SU-DHL-6 (cell line): ENCODE measurements at regions not wholly inside any gene's neighbourhood (a gene's known extent, or its start where the extent isn't known, plus 50 kb on each side); places are given as distances from the start of the nearest gene placed in this dataset.
A peak's percentile ranks its signal among the peaks of the same experiment; 100 is the strongest.
"Not testable (repeated sequence)": the region's sequence is repeated elsewhere in the genome, so short reads cannot be mapped to it uniquely, and the experiment has no call there.

Source experiments
- H2AFZ ChIP-seq: fragments of 200-600 bp; sonication (generic); 2 replicates; pipeline ENCODE4 v1.6.1; 2014; ENCODE audit warnings: low read depth, mild to moderate bottlenecking, moderate library complexity, mixed read lengths, antibody characterized with exemption, low read length; ENCODE audit not compliant: severe bottlenecking
- H3F3A ChIP-seq: fragments of 200-600 bp; shearing (Covaris generic); 2 replicates; pipeline ENCODE4 v1.6.0; 2016; ENCODE audit warnings: antibody characterized with exemption, mild to moderate bottlenecking; ENCODE audit not compliant: insufficient read depth
- H3K27ac ChIP-seq: fragments of 200-600 bp; sonication (generic); 2 replicates; pipeline ENCODE4 v1.5.1; 2016; ENCODE audit warnings: low read depth, mild to moderate bottlenecking, low read length, moderate library complexity, mixed read lengths
- H3K27me3 ChIP-seq: fragments of 200-600 bp; sonication (generic), shearing (Covaris generic); 2 replicates; pipeline ENCODE4 v1.6.0; 2014; ENCODE audit warnings: mild to moderate bottlenecking, low read length
- H3K36me3 ChIP-seq: fragments of 200-600 bp; sonication (generic); 2 replicates; pipeline ENCODE4 v1.6.1; 2014; ENCODE audit warnings: mild to moderate bottlenecking, low read length, mixed read lengths
- H3K4me2 ChIP-seq: fragments of 300-600, 200-600 bp; shearing (Covaris generic), sonication (generic); 2 replicates; pipeline ENCODE4 v1.6.0; 2014; ENCODE audit warnings: low read length, low read depth, mild to moderate bottlenecking; ENCODE audit not compliant: poor library complexity, severe bottlenecking
- H3K4me3 ChIP-seq: fragments of 200-600 bp; sonication (generic); 2 replicates; pipeline ENCODE4 v1.5.1; 2014; ENCODE audit warnings: antibody characterized with exemption, low read length, mild to moderate bottlenecking, mixed read lengths; ENCODE audit not compliant: insufficient read depth, poor library complexity, severe bottlenecking
- H3K79me2 ChIP-seq: fragments of 200-600 bp; sonication (generic); 2 replicates; pipeline ENCODE4 v1.6.1; 2014; ENCODE audit warnings: mild to moderate bottlenecking, low read length, moderate library complexity; ENCODE audit not compliant: insufficient read depth
- H3K9ac ChIP-seq: fragments of 200-600 bp; sonication (generic); 2 replicates; pipeline ENCODE4 v1.7.0; 2014; ENCODE audit warnings: mild to moderate bottlenecking, low read length
- H3K9me2 ChIP-seq: fragments of 200-600 bp; sonication (generic); replicated peaks from 2 replicates; pipeline ENCODE4 v1.6.1; 2014; ENCODE audit warnings: low read length; ENCODE audit not compliant: insufficient read depth
- H3K9me3 ChIP-seq: fragments of 200-600 bp; sonication (generic); 2 replicates; pipeline ENCODE4 v1.6.1; 2014; ENCODE audit warnings: low read length, mixed read lengths; ENCODE audit not compliant: insufficient read depth
- H4K20me1 ChIP-seq: fragments of 200-600 bp; sonication (generic); 2 replicates; pipeline ENCODE4 v1.6.1; 2014; ENCODE audit warnings: low read depth, mild to moderate bottlenecking, antibody characterized with exemption, low read length, moderate library complexity, mixed read lengths
- EZH2phosphoT487 ChIP-seq: fragments of 200-600 bp; sonication (generic), shearing (Covaris generic); conservative IDR thresholded peaks from 2 replicates; pipeline ENCODE4 v1.6.1; 2018; ENCODE audit warnings: mild to moderate bottlenecking, antibody characterized with exemption, low read length, moderate library complexity, mixed read lengths
- TF ChIP-seq, protein P1 (sequence below): fragments of 200-600 bp; sonication (generic); IDR thresholded peaks from one replicate; pipeline ENCODE4 v1.5.1; 2017; ENCODE audit warnings: antibody characterized with exemption, mild to moderate bottlenecking, low read length, moderate library complexity; ENCODE audit not compliant: insufficient read depth, poor library complexity, severe bottlenecking

DNA sequence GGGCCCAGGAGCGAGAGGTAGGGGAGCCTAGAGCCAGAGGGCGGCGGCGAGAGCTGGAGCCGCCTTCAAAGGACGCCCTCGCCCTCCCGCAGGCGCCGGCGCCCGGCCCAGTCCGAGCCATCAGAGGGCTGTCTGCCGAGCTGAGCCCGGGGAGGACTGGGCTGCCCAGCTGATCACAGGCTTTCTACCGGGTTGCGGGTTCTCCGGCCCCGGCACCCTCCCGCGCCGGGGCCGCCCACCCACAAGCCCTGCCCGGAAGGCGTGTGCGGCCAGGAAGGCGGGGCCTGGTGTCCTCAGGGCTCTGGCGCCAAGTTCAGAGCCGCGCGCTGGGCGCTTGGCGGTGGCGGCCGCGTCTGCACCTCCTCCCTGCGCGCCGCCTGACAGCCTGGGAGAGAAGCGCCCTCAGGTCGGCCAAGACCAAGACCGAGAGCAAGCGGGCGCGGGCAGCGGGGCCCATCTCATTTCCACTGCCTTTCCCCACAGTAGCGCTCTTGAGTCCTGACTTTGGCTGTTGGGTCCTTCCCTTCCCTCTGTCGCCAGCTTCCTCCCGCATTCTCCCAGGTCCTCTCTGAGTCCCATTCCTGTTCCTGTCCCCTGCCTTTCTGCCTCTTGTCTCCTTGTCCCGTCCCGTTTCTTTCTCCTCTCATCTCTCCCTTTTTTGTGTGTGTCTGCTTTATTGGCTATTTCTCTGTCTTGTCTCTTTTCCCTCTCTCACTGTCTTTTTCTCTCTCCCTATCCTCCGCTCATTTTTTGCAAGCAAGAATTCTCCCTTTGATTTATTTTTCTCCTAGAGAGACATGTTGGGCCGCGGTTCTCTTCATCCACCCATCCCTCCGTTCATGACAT is 60.6 kb upstream of the MSMB start:
- H3K4me3 ChIP-seq, result peak overlapping the region; percentile 14
- no peaks in the 10 kb centered on the region for H3K9me3 ChIP-seq
- H3K9me2 ChIP-seq, result no peaks in the 10 kb centered on the region
- H3F3A ChIP-seq, result no peaks in the 10 kb centered on the region
- H3K4me2 ChIP-seq, result peak overlapping the region; percentile 37
- no peak overlapping the region for H2AFZ ChIP-seq
- no peak overlapping the region for H3K27ac ChIP-seq
- no peak for TF ChIP-seq EZH2phosphoT487
- TF ChIP-seq, protein P1, sequence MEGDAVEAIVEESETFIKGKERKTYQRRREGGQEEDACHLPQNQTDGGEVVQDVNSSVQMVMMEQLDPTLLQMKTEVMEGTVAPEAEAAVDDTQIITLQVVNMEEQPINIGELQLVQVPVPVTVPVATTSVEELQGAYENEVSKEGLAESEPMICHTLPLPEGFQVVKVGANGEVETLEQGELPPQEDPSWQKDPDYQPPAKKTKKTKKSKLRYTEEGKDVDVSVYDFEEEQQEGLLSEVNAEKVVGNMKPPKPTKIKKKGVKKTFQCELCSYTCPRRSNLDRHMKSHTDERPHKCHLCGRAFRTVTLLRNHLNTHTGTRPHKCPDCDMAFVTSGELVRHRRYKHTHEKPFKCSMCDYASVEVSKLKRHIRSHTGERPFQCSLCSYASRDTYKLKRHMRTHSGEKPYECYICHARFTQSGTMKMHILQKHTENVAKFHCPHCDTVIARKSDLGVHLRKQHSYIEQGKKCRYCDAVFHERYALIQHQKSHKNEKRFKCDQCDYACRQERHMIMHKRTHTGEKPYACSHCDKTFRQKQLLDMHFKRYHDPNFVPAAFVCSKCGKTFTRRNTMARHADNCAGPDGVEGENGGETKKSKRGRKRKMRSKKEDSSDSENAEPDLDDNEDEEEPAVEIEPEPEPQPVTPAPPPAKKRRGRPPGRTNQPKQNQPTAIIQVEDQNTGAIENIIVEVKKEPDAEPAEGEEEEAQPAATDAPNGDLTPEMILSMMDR, result no peak
- peak overlapping the region; percentile 19; the same call in 1 of the 2 replicates for H3K9ac ChIP-seq
- no peaks in the 10 kb centered on the region for H3K79me2 ChIP-seq
- no peaks in the 10 kb centered on the region for H3K27me3 ChIP-seq
- H3K36me3 ChIP-seq, result no peaks in the 10 kb centered on the region
- no peaks in the 10 kb centered on the region for H4K20me1 ChIP-seq

DNA sequence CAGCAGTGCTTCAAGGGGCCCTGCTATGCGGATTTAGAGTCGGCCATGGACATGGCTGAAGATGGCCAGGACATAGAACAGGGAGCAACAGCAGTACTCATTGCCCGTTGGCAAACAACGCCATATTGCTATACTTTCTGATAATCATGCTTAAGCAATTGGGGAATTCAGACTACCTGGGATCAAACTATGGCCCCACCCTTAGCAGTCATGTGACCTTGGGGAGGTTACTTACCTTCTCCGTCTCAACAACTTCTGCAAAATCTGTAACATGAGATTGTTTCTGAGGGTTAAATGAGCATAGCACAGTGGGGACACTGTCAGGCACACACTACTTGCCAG is 62.1 kb upstream of the MSMB start:
- not testable (repeated sequence) for H3K27ac ChIP-seq, H3K27me3 ChIP-seq, H3K4me2 ChIP-seq, H3K4me3 ChIP-seq, H2AFZ ChIP-seq, H3K9me2 ChIP-seq, H4K20me1 ChIP-seq, H3K79me2 ChIP-seq, H3F3A ChIP-seq, H3K9ac ChIP-seq, H3K36me3 ChIP-seq, H3K9me3 ChIP-seq

DNA sequence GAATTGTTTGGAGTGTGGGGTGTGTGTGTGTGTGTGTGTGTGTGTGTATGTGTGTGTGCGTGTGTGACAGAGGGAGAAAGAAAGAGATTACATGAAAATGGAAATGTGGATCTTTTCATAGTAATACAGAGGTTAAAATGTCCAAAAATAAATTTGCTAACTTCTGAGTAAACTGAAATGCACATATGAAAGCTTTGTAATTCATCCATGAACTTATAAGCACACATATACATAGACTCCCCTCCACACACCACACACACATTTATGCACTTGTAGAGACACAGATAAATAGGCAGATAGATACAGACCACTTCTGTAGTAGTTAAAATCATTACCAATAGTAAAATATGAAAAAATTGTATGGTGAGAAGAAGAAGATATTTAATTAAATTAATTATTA is 108.2 kb upstream of the MSMB start:
- not testable (repeated sequence) for H4K20me1 ChIP-seq, H3F3A ChIP-seq, H3K4me3 ChIP-seq, H3K9ac ChIP-seq, H3K79me2 ChIP-seq, H3K4me2 ChIP-seq, H2AFZ ChIP-seq, H3K9me3 ChIP-seq, H3K27ac ChIP-seq, H3K36me3 ChIP-seq, H3K9me2 ChIP-seq, H3K27me3 ChIP-seq

DNA sequence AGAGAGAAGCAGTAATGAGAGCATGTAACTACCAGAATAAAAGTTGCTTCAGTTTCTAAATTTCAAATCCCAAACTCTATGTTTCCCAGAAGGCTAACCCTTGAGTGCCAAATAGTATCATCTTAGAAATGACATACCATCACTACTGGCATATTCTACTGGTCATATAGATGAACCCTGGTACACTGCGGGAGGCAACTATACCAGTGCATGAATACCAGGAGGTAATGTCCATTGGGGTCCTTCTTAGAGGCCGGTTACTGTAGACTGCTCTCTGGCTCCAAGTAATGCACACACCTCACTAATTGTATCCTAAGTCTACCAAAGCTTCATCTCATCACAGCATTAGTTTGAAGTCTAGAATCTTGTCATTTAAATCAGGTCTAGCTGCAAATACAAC is 108.6 kb upstream of the MSMB start:
- not testable (repeated sequence) for H4K20me1 ChIP-seq, H3K27me3 ChIP-seq, H3K4me2 ChIP-seq, H3K9ac ChIP-seq, H3K4me3 ChIP-seq, H2AFZ ChIP-seq, H3K9me3 ChIP-seq, H3F3A ChIP-seq, H3K9me2 ChIP-seq, H3K27ac ChIP-seq, H3K36me3 ChIP-seq, H3K79me2 ChIP-seq

DNA sequence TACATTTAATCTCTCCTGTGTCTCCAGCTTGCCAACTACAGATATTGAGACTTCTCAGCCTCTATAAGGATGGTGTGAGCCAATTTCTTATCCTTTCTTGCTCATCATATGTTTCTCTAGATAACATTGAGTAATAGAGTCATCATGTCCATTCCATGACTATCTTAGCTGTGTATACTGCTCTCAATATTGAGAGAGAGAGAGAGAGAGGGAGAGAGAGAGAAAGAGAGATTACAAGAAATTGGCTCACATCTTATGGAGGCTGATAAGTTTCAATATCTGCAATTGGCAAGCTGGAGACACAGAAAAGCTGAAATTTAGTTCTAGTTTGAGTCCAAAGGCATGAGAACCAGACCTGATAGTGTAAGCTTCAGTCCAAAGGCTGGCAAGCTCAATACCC is 110.8 kb upstream of the MSMB start:
- not testable (repeated sequence) for H4K20me1 ChIP-seq, H3K9me2 ChIP-seq, H3K9me3 ChIP-seq, H3K4me2 ChIP-seq, H3K79me2 ChIP-seq, H3K27ac ChIP-seq, H3K27me3 ChIP-seq, H3K36me3 ChIP-seq, H3K9ac ChIP-seq, H3F3A ChIP-seq, H2AFZ ChIP-seq, H3K4me3 ChIP-seq
